HL-60 (cell line): ENCODE measurements at regions not wholly inside any gene's neighbourhood (a gene's known extent, or its start where the extent isn't known, plus 50 kb on each side); places are given as distances from the start of the nearest gene placed in this dataset.
A peak's percentile ranks its signal among the peaks of the same experiment; 100 is the strongest.

Experiments
- DNase-seq, 2 experiments: peaks; one replicate each; pipeline ENCODE4 v3.0.0-alpha.2; 2010 to 2020; ENCODE audit warnings: low read depth in 1 of 2, low spot score in 1 of 2
- H3K27ac ChIP-seq: fragments of 250-450 bp; sonication (Bioruptor Pico); replicated peaks from 2 replicates; pipeline ENCODE4 v1.5.1; 2020; ENCODE audit warnings: mild to moderate bottlenecking, moderate library complexity
- H3K27me3 ChIP-seq: fragments of 250-450 bp; sonication (Bioruptor Pico); 2 replicates; pipeline ENCODE4 v1.5.1; 2021; ENCODE audit warnings: mild to moderate bottlenecking, moderate library complexity; ENCODE audit not compliant: insufficient read depth, poor library complexity, severe bottlenecking
- H3K4me3 ChIP-seq: replicated peaks from 2 replicates; pipeline ENCODE4 v1.5.1; 2011; ENCODE audit warnings: mild to moderate bottlenecking, control low read depth, low read length; ENCODE audit not compliant: insufficient read depth
- CTCF ChIP-seq: IDR thresholded peaks from one replicate; pipeline ENCODE4 v1.5.1; 2011; ENCODE audit warnings: low read length, control low read depth, inconsistent platforms; ENCODE audit not compliant: insufficient read depth
- GABPA ChIP-seq: IDR thresholded peaks from 2 replicates; pipeline ENCODE4 v1.6.1; 2012; ENCODE audit warnings: low read depth
- POLR2AphosphoS5 ChIP-seq: IDR thresholded peaks from 2 replicates; pipeline ENCODE4 v1.6.1; 2012; ENCODE audit warnings: low read depth
- REST ChIP-seq: IDR thresholded peaks from 2 replicates; pipeline ENCODE4 v1.6.1; 2012; ENCODE audit warnings: low read depth; ENCODE audit not compliant: insufficient replicate concordance
- SPI1 ChIP-seq: IDR thresholded peaks from 2 replicates; pipeline ENCODE4 v1.6.1; 2012; ENCODE audit warnings: low read depth, mild to moderate bottlenecking, borderline replicate concordance

- Histone ChIP-seq H3K4me3 (no peak overlapping the region), H3K27ac (no peak overlapping the region), H3K27me3 (no peaks in the 10 kb centered on the region)
- no peak for DNase-seq
- no peak for TF ChIP-seq REST
- no peak for TF ChIP-seq CTCF
- no peak for TF ChIP-seq GABPA
- TF ChIP-seq SPI1: no peak
- TF ChIP-seq POLR2AphosphoS5: no peak
Observed at GRCh38 chr2:67727623-67728022, 330.5 kb downstream of the ETAA1 start.

GRCh38 chr2:67729474-67729873, 332.3 kb downstream of the ETAA1 start:
- Histone ChIP-seq H3K4me3 (no peak overlapping the region), H3K27me3 (no peaks in the 10 kb centered on the region), H3K27ac (no peak overlapping the region)
- no peak for TF ChIP-seq REST
- TF ChIP-seq CTCF: no peak
- no peak for DNase-seq

GRCh38 chr2:67733517-67733916, 329.3 kb downstream of the C1D start:
- H3K27ac ChIP-seq: no peak overlapping the region
- no peaks in the 10 kb centered on the region for H3K27me3 ChIP-seq
- TF ChIP-seq POLR2AphosphoS5: no peak
- TF ChIP-seq CTCF: peak; percentile 20
- H3K4me3 ChIP-seq: no peak overlapping the region
- DNase-seq: peak in 1 of 2 experiments; percentile 21

GRCh38 chr2:67752199-67752598, 310.6 kb downstream of the C1D start:
- TF ChIP-seq GABPA (no peak), REST (no peak), POLR2AphosphoS5 (no peak), SPI1 (no peak), CTCF (no peak)
- DNase-seq: no peak
- Histone ChIP-seq H3K27ac (no peak overlapping the region), H3K4me3 (no peak overlapping the region), H3K27me3 (no peaks in the 10 kb centered on the region)
